SW 1271 (cell line): ENCODE measurements at regions not wholly inside any gene's neighbourhood (a gene's known extent, or its start where the extent isn't known, plus 50 kb on each side); places are given as distances from the start of the nearest gene placed in this dataset.

Experiments
- DNase-seq, 2 experiments: peaks; one replicate each; lab custom pipeline; 2025; lab: John Stamatoyannopoulos, UW

DNA sequence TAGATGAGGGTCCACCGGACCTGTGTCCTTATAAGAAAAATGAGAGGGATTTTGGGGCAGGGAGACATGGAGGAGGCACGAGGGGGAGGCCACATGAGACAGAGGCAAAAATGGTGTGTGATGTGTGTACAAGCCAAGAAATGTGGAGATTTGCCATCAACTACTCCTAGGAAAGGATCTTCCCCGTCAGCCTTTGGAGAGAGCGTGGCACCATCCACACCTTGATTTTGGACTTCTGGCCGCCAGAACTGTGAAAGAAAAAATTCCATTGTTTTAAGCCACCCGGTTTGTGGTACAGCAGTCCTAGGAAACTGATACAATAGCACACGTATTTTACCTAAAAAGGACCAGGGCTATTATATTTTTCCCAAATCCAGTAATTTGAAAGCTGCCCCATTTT lies 829.0 kb upstream of the SALL3 start:
- DNase-seq = no peak

- no peak for DNase-seq
Measured at GRCh38 chr18:78151234-78151633, 828.4 kb upstream of the SALL3 start.

- no peak for DNase-seq
Measured at GRCh38 chr18:78151948-78152725, 827.5 kb upstream of the SALL3 start.

DNA sequence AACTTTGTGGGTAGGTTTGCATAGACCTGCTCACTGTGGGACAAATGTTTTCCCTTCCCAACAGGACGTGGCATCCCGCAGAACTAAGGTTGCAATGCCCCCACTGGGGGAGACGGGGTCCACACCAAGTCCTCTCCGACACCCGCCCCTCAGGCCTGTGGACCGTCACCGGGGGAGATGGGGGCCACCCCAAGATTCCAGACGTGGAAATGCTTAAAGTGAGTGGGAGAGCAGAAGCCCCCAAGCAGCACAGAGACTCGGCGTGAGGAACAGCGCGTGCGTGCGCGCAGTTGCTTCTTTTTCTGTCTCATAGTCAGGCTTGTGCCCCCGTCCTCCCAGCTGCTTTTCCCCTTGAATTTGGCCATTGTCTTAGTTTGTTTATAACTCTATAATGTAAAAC lies 826.3 kb upstream of the SALL3 start:
- no peak for DNase-seq

- DNase-seq = no peak
Measured at GRCh38 chr18:78154444-78154843, 825.2 kb upstream of the SALL3 start.

- no peak for DNase-seq
Measured at GRCh38 chr18:78154853-78155252, 824.8 kb upstream of the SALL3 start.

- DNase-seq = no peak
Measured at GRCh38 chr18:78156466-78156865, 823.2 kb upstream of the SALL3 start.

- no peak for DNase-seq
Measured at GRCh38 chr18:78158943-78159342, 820.7 kb upstream of the SALL3 start.

DNA sequence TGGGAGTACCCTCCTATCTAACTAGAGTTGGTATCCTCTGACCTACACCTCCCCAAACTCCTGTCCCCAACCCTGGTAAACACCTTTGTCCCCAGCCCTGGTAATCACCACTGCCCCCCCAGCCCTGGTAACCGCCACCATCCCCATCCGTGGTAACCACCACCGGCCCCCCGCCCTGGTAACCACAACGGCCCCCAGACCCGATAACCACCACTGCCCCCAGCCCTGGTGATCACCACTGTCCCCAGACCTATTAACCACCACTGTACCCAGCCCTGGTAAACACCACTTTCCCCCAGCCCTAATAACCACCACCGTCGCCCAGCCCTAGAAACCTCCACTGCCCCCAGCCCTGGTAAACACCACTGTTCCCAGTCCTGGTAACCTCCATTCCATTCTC lies 820.2 kb upstream of the SALL3 start:
- no peak for DNase-seq

DNA sequence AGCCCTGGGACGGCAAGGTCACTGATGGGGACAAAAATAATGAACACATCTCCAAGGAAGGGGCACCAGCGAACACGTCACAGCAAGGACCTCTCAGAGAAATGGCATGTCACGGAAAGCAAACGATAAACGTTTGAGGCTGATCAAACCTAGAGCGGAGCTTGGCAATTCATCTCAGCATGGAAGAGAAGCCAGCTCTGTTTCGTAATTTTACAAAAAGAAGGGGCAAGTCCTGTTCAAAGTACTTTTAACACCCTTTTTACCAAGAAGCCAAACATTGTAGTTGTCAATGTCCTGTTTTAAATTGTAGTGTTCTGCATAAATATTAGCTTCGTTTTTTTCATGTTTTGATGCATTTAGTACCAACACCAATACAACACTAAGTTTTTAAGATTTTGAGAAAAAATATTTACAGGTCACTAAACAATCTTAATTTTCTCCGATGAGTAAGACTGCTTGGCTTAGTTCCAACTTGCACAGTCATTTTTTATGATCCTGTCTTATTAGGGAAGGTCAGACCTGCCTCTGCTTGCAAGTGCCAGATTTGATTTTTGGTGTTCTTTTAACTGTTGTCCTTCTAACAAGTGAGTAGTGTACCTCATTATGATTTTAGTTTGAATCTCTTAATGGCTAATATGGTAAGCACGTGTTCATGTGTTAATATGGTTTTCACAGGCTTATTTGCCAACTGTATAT lies 818.5 kb upstream of the SALL3 start:
- no peak for DNase-seq

GRCh38 chr18:78165525-78165924 lies 814.1 kb upstream of the SALL3 start:
- no peak for DNase-seq

DNA sequence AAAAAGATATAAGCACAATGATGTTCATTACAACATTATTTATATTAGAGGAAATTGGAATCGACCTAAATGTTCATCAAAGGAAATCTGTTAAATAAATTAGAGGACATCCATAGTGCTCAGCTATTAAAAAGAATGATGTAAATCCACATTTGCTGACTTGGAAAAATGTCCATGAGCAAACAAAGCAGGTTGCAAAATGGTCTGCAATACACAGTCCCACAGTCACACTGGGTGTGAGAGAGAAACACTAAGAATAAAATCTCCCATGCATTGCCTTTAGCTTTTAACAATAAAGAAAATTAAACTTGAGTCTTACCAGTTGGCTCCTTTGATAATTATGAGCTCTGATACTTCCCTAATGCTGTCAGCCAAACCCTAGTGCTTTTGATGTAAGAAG lies 811.1 kb upstream of the SALL3 start:
- DNase-seq = no peak

- no peak for DNase-seq
Measured at GRCh38 chr18:78169174-78169864, 810.3 kb upstream of the SALL3 start.

GRCh38 chr18:78171954-78172353 lies 807.7 kb upstream of the SALL3 start:
- no peak for DNase-seq

- DNase-seq = no peak
Measured at GRCh38 chr18:78174737-78175136, 804.9 kb upstream of the SALL3 start.

DNA sequence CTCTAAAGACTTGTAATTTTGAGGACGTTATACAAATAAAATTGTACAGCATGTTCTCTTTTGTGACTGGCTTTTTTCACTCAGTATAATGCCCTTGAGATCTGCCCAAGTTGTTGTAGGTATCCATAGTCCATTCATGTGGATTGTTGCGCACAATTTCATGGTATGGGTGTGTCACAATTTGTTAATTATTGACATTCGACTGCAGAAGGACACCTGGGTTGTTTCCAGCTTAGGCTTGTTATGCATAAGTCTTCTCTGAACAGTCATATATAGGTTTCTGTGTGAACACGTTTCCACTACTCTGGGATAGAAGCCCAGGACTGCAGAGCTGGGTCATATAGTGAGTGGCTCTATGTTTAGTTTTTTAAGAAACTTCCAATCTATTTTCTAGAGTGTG lies 800.8 kb upstream of the SALL3 start:
- no peak for DNase-seq

DNA sequence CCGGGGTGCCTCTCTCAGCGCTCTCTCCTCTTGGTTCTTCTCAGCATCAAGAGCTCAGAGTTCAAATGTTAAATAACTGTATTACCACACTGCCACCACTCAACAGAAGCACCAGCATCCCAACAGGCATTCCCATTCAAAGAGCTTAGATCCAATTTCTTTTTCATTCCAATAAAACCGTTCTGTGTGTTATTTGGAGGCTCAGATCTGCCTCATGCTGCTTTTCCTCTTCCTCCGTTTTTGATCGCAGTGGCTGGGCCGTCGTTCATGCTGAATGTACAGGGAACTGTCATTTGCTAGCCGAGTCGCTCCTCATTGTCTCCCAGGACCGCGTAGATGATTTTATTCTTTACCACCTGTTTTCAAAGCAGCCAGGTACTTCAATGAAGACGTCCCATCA lies 798.9 kb upstream of the SALL3 start:
- DNase-seq = no peak

DNA sequence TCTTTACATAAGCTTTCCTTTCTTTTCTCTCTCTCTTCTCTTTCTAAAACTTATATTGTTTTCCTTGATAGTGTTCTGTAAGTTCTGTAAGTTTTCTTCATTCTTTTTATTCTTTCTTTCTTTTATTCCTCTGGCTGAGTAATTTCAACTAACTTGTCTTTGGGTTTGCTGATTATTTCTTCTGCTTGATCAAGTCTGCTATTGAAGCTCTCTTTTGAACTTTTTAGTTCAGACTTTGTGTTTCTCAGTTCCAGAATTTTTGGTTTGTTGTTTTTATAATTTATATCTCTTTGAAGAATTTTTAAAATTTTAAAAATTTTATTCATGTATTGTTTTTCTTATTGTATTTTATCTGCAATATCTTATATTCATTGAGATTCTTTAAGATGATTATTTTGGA lies 795.8 kb upstream of the SALL3 start:
- DNase-seq = no peak

GRCh38 chr18:78191276-78191675 lies 788.3 kb upstream of the SALL3 start:
- no peak for DNase-seq

DNA sequence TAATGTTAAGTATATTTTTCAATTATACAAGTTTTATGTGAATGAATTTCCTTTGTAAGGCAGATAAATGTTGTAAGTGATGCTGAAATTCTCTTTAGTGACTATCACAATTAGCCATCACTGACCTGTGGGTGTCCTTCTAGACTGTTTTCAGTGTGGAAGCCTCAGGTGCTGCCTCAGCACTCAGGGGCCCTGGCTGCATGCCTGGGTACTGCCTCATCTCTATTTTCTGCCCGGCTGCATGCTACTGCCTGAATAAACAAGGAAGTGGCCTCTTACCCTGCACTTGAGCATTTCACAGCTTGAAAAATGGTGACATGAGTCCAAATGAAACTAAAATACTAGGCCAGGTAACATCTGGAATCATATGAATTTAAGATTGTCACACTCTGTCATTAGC lies 787.6 kb upstream of the SALL3 start:
- no peak for DNase-seq

DNA sequence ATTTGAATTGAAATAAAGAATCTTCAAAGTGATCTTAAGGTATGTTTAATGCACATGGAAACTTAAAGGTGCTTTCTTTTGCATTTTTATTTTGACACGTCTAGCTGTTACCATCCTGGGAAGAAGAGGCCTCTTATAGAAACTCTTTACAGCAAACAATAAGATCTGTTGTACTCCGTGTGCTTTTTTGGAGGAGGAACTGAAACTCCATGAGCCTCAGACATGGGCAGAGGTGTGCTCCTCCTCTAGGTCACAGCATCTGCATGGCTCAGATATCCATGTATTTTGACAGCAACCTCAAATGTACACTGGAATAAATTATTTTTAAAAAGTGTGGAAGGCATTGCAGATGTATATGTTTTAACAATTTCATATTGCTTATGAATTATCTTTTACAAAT lies 783.3 kb upstream of the SALL3 start:
- DNase-seq = no peak

DNA sequence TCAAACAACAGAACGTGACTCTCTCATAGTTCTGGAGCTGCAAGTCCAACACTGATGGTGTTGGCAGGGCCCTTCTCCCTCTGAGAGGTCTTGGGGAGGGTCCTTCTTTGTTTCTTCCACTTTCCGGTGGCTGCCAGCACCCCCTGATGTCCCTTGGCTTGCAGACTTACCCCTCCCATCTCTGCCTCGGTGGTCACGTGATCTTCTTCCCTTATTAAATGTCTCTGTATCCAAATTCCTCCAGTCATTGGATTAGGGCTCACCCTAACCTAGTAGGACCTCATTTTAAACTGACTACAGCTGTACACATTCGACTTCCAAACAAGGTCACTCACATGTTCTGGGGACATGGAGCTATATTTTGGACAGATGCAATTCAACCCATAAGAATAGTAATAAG lies 780.6 kb upstream of the SALL3 start:
- DNase-seq = no peak

- no peak for DNase-seq
Measured at GRCh38 chr18:78199611-78200010, 780.0 kb upstream of the SALL3 start.
